Calu3 (cell line): ENCODE measurements at regions not wholly inside any gene's neighbourhood (a gene's known extent, or its start where the extent isn't known, plus 50 kb on each side); places are given as distances from the start of the nearest gene placed in this dataset.

Experiments
- BruUV-seq: library from RNA; stranded (reverse); fragments of 400-500 nt; replicated peaks from 2 replicates; lab custom pipeline; 2021; lab: Mats Ljungman, UMichigan
- CTCF ChIA-PET: fragments of 300-600 bp; sonication (Branson Sonifier 250); formaldehyde crosslinking; loops from one replicate; lab custom pipeline; 2022; ENCODE audit warnings: antibody characterized with exemption; lab: Charles Lee
- DNase-seq: peaks from one replicate; pipeline ENCODE4 v3.0.0; 2022
- H3K27ac Mint-ChIP-seq: one replicate; pipeline ENCODE4 v1.8.0; 2022; ENCODE audit warnings: mixed read lengths; ENCODE audit not compliant: unreplicated experiment
- H3K27me3 Mint-ChIP-seq: one replicate; pipeline ENCODE4 v1.8.0; 2022; ENCODE audit warnings: mixed read lengths; ENCODE audit not compliant: unreplicated experiment
- H3K36me3 Mint-ChIP-seq: one replicate; pipeline ENCODE4 v1.8.0; 2022; ENCODE audit warnings: mild to moderate bottlenecking, moderate library complexity, mixed read lengths; ENCODE audit not compliant: insufficient read depth, unreplicated experiment
- H3K4me1 Mint-ChIP-seq: one replicate; pipeline ENCODE4 v1.8.0; 2022; ENCODE audit warnings: mild to moderate bottlenecking, low read depth, mixed read lengths; ENCODE audit not compliant: unreplicated experiment
- H3K4me3 Mint-ChIP-seq: one replicate; pipeline ENCODE4 v1.8.0; 2022; ENCODE audit warnings: mild to moderate bottlenecking, low read depth, moderate library complexity, mixed read lengths; ENCODE audit not compliant: unreplicated experiment
- H3K9me3 Mint-ChIP-seq: one replicate; pipeline ENCODE4 v1.8.0; 2022; ENCODE audit warnings: low read depth, mixed read lengths; ENCODE audit not compliant: unreplicated experiment
- CTCF ChIP-seq: fragments of 200-600 bp; IDR thresholded peaks from one replicate; pipeline ENCODE4 v1.8.0; 2022; ENCODE audit warnings: antibody characterized with exemption; ENCODE audit not compliant: unreplicated experiment
- intact Hi-C: fragments of 100-400 bp; cut with micrococcal nuclease; formaldehyde crosslinking; loops from one replicate; pipeline ENCODE4 v1.10.0; 2022; ENCODE audit not compliant: unreplicated experiment

- no peak for TF ChIP-seq CTCF
- Mint-ChIP-seq H3K27me3 (no peaks in the 10 kb centered on the region), H3K9me3 (peaks cover 3% of the 10 kb centered on the region), H3K4me1 (no peaks in the 10 kb centered on the region), H3K4me3 (no peak overlapping the region), H3K36me3 (no peaks in the 10 kb centered on the region), H3K27ac (no peak overlapping the region)
- CTCF ChIA-PET: interaction anchor here (1.1 kb wide), 1 partner anchor 12 kb away, joined by 3 read pairs; no protein-coding TSS in a partner anchor
- BruUV-seq: no TSS peak
- DNase-seq: no peak
- intact Hi-C loops: no loop called here
Observed at GRCh38 chr3:147836330-147836729, 427.2 kb downstream of the ZIC1 start.

DNA sequence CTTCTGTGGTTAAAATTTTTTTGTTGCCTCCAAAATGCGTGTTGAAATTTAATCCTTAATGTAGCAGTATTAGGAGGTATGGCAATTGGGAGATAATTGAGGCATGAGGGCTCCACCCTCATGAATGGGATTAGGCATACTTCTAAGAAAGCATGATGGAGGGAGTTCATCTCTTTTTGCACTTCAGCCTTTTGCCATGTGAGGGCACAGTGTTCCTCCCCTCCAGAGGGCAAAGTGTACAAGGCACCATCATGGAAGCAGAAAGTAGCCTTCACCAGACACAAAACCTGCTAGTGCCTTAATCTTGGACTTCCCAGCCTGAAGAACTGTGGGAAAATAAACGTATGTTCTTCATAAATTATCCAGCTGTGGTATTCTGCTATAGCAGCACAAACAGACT lies 429.5 kb downstream of the ZIC1 start:
- Mint-ChIP-seq H3K27me3 (no peaks in the 10 kb centered on the region), H3K4me1 (no peaks in the 10 kb centered on the region), H3K9me3 (peaks cover 3% of the 10 kb centered on the region), H3K27ac (no peak overlapping the region), H3K36me3 (no peaks in the 10 kb centered on the region), H3K4me3 (no peak overlapping the region)
- BruUV-seq: no TSS peak
- DNase-seq: no peak
- CTCF ChIA-PET: no interaction called here
- no peak for TF ChIP-seq CTCF
- intact Hi-C loops: no loop called here

DNA sequence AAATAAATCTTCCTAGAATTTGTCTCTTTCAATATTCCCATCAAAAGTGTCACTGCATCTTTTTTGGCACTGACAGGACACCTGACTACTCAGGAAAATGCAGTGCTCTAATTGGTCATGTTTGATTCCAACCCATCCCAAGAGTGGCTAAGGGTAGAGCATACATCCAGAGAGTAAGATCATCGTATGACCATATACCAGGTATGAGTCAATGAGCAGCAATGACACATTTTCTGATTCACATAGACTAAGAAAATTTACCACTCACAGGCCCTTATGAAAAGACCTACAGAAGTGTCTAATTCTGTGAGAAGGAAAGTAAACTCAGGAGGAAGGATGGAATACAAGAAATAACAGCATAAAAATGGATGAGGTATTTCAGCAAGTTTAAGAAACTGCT lies 434.2 kb downstream of the ZIC1 start:
- Mint-ChIP-seq H3K4me3 (no peak overlapping the region), H3K27me3 (no peaks in the 10 kb centered on the region), H3K4me1 (no peaks in the 10 kb centered on the region), H3K36me3 (no peaks in the 10 kb centered on the region), H3K27ac (no peak overlapping the region), H3K9me3 (no peaks in the 10 kb centered on the region)
- TF ChIP-seq CTCF: no peak
- no peak for DNase-seq
- intact Hi-C loops: no loop called here
- BruUV-seq: no TSS peak
- CTCF ChIA-PET: no interaction called here

DNA sequence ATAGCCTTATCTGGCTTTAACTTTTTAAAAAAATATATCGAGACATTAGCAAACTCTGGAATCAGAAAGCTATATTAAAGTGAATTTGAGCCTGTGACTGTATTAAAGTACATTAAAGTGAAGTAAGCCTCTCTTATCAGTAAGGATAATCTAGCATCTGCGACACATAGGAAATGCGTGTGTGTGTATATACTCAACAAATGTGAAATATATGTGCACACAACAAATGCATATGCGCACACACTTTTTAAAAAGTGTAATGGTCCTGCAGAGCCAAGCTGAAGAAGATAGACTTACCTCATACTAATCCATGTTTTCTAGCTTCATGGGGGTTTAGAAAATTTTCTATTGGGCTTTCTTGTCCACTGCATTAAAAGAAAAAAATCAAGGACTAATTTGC lies 437.1 kb downstream of the ZIC1 start:
- DNase-seq: no peak
- H3K27me3 Mint-ChIP-seq: no peaks in the 10 kb centered on the region
- no TSS peak for BruUV-seq
- CTCF ChIA-PET: interaction anchor here (1.5 kb wide), 1 partner anchor 18 kb away, joined by 4 read pairs; no protein-coding TSS in a partner anchor
- H3K36me3 Mint-ChIP-seq: no peaks in the 10 kb centered on the region
- no peak overlapping the region for H3K27ac Mint-ChIP-seq
- H3K9me3 Mint-ChIP-seq: no peaks in the 10 kb centered on the region
- intact Hi-C loops: no loop called here
- no peak for TF ChIP-seq CTCF
- no peak overlapping the region for H3K4me3 Mint-ChIP-seq
- no peaks in the 10 kb centered on the region for H3K4me1 Mint-ChIP-seq
